ENCODE measurements at regions not wholly inside any gene's neighbourhood (a gene's known extent, or its start where the extent isn't known, plus 50 kb on each side); places are given as distances from the start of the nearest gene placed in this dataset.

- TF ChIP-seq REST (IDR thresholded peaks at IDR 0.05; ENCODE audit: low read depth): no peak
- TF ChIP-seq ZNF274 (IDR thresholded peaks at IDR 0.05; ENCODE audit: low read depth, low read length): no peak
- TF ChIP-seq EZH2 (IDR thresholded peaks at IDR 0.05): no peak
Observed at GRCh38 chr7:29623973-29624372, 60.3 kb downstream of the PRR15 start (continued).

GRCh38 chr7:29626730-29627129 is 63.1 kb downstream of the PRR15 start:
- DNase-seq (ENCODE audit: low read depth, low spot score) (no peak), ATAC-seq (no peak)
- Histone ChIP-seq H3K36me3 (ENCODE audit: control insufficient read depth in 1 of 2, insufficient read depth in 2 of 2, low read length in 2 of 2) (no peaks in the 10 kb centered on the region), H3K4me3 (replicated peaks in 1 of 2; ENCODE audit: low read depth in 1 of 2, low read length in 2 of 2) (no peak overlapping the region), H4K20me1 (ENCODE audit: insufficient read depth) (no peaks in the 10 kb centered on the region), H3K79me2 (ENCODE audit: insufficient read depth, low read length) (no peaks in the 10 kb centered on the region), H3K4me1 (ENCODE audit: control insufficient read depth in 1 of 2, insufficient read depth in 2 of 2, low read length in 2 of 2) (peaks cover 8 to 21% of the 10 kb centered on the region in 2 experiments; a peak in 3 of 4 replicates), H3K27me3 (ENCODE audit: insufficient read depth, low read length) (no peaks in the 10 kb centered on the region), H3K9me2 (ENCODE audit: insufficient read depth) (no peaks in the 10 kb centered on the region), H3K9ac (ENCODE audit: low read length) (no peak overlapping the region), H3K4me2 (ENCODE audit: low read length) (no peak overlapping the region), H3K27ac (ENCODE audit: low read depth, low read length) (no peak overlapping the region), H2AFZ (ENCODE audit: low read depth, low read length, poor library complexity, severe bottlenecking) (no peak overlapping the region), H3K9me3 (ENCODE audit: control insufficient read depth in 1 of 2, insufficient read depth in 1 of 2, low read depth in 1 of 2, low read length in 2 of 2) (no peaks in the 10 kb centered on the region)
- ChIA-PET CTCF (interaction anchor here (0.6 kb wide), 1 partner anchor 363 kb away, joined by 3 read pairs; no protein-coding TSS in a partner anchor), RAD21 (ENCODE audit: low non-redundant PET in 1 of 2, low total read pairs in 2 of 2, uncharacterized antibody in 2 of 2, unreplicated experiment in 2 of 2) (no interaction called here), POLR2A (no interaction called here)
- TF ChIP-seq POLR2A (IDR thresholded peaks at IDR 0.05; ENCODE audit: borderline replicate concordance, extremely low read depth, insufficient read depth, insufficient read length) (no peak), ATF3 (IDR thresholded peaks at IDR 0.05) (no peak), ZFX (IDR thresholded peaks at IDR 0.05) (no peak), ELF1 (IDR thresholded peaks at IDR 0.05; ENCODE audit: borderline replicate concordance, low read depth) (no peak), MAX (IDR thresholded peaks at IDR 0.05) (no peak), JUND (IDR thresholded peaks at IDR 0.05) (no peak), EZH2 (IDR thresholded peaks at IDR 0.05) (no peak), SIN3A (IDR thresholded peaks at IDR 0.05; ENCODE audit: low read depth) (no peak), EGR1 (IDR thresholded peaks at IDR 0.05; ENCODE audit: low read depth) (no peak), FOSL1 (IDR thresholded peaks at IDR 0.05; ENCODE audit: low read depth) (no peak), REST (IDR thresholded peaks at IDR 0.05; ENCODE audit: low read depth) (no peak), RAD21 (IDR thresholded peaks at IDR 0.05; ENCODE audit: low read depth) (no peak), EZH2phosphoT487 (IDR thresholded peaks at IDR 0.05; ENCODE audit: borderline replicate concordance) (no peak), SRF (IDR thresholded peaks at IDR 0.05; ENCODE audit: low read depth) (no peak), SP1 (IDR thresholded peaks at IDR 0.05; ENCODE audit: low read depth) (no peak)
- BruUV-seq (replicated peaks): no TSS peak
- intact Hi-C loops (cut with micrococcal nuclease): no loop called here
